GM19025 (cell line): ENCODE measurements at regions not wholly inside any gene's neighbourhood (a gene's known extent, or its start where the extent isn't known, plus 50 kb on each side); places are given as distances from the start of the nearest gene placed in this dataset.
"Not testable (repeated sequence)": the region's sequence is repeated elsewhere in the genome, so short reads cannot be mapped to it uniquely, and the experiment has no call there.

Source experiments
- ATAC-seq: cut with Tn5 transposase; IDR thresholded peaks from one replicate; pipeline ENCODE4 v1.9.1; 2021; ENCODE audit warnings: mild to moderate bottlenecking, low read depth, moderate library complexity; ENCODE audit not compliant: unreplicated experiment

GRCh38 chr21:19468991-19469715 is 1065.6 kb upstream of the TMPRSS15 start:
- no peak for ATAC-seq

- no peak for ATAC-seq
These were observed 1071.9 kb upstream of the TMPRSS15 start for GRCh38 chr21:19475525-19475924.

- ATAC-seq, result no peak
These were observed 1086.3 kb upstream of the TMPRSS15 start for GRCh38 chr21:19489930-19490329.

GRCh38 chr21:19490481-19490880 is 1086.9 kb upstream of the TMPRSS15 start:
- no peak for ATAC-seq

GRCh38 chr21:19493437-19494241 is 1090.1 kb upstream of the TMPRSS15 start:
- ATAC-seq, result not testable (repeated sequence)

- ATAC-seq, result no peak
These were observed 1097.5 kb upstream of the TMPRSS15 start for GRCh38 chr21:19501115-19501514.

- ATAC-seq, result no peak
These were observed 1104.2 kb upstream of the TMPRSS15 start for GRCh38 chr21:19507682-19508260.

- ATAC-seq, result no peak
These were observed 1104.9 kb upstream of the TMPRSS15 start for GRCh38 chr21:19508442-19508841.

GRCh38 chr21:19508844-19509243 is 1105.3 kb upstream of the TMPRSS15 start:
- no peak for ATAC-seq

GRCh38 chr21:19510057-19510456 is 1106.5 kb upstream of the TMPRSS15 start:
- ATAC-seq, result no peak

- no peak for ATAC-seq
These were observed 1107.1 kb upstream of the TMPRSS15 start for GRCh38 chr21:19510653-19511052.

GRCh38 chr21:19522381-19522780 is 1118.8 kb upstream of the TMPRSS15 start:
- no peak for ATAC-seq

GRCh38 chr21:19523061-19523460 is 1119.5 kb upstream of the TMPRSS15 start:
- ATAC-seq, result no peak

GRCh38 chr21:19523746-19524145 is 1120.2 kb upstream of the TMPRSS15 start:
- ATAC-seq, result no peak

- ATAC-seq, result no peak
These were observed 1125.4 kb upstream of the TMPRSS15 start for GRCh38 chr21:19529031-19529430.

- ATAC-seq, result no peak
These were observed 1131.8 kb upstream of the TMPRSS15 start for GRCh38 chr21:19535356-19535755.

- ATAC-seq, result no peak
These were observed 1133.5 kb upstream of the TMPRSS15 start for GRCh38 chr21:19537116-19537515.

GRCh38 chr21:19540287-19540686 is 1136.7 kb upstream of the TMPRSS15 start:
- ATAC-seq, result no peak

GRCh38 chr21:19541602-19542001 is 1138.0 kb upstream of the TMPRSS15 start:
- no peak for ATAC-seq

GRCh38 chr21:19544493-19544892 is 1140.9 kb upstream of the TMPRSS15 start:
- ATAC-seq, result not testable (repeated sequence)
